GM12892 (cell line): ENCODE measurements at regions not wholly inside any gene's neighbourhood (a gene's known extent, or its start where the extent isn't known, plus 50 kb on each side); places are given as distances from the start of the nearest gene placed in this dataset.
"Not testable (repeated sequence)": the region's sequence is repeated elsewhere in the genome, so short reads cannot be mapped to it uniquely, and the experiment has no call there.

ENCODE experiments used
- DNase-seq: peaks from one replicate; pipeline ENCODE4 v3.0.0; 2011; ENCODE audit not compliant: insufficient read length
- FAIRE-seq: peaks from 2 replicates; lab custom pipeline; 2011; peaks lifted over from hg19 to GRCh38; lab: Jason Lieb, UNC
- POLR2A ChIP-seq: IDR thresholded peaks from 2 replicates; pipeline ENCODE4 v1.6.1; 2011; ENCODE audit warnings: low read depth, low read length, control low read depth
- POLR2AphosphoS5 ChIP-seq: IDR thresholded peaks from 2 replicates; pipeline ENCODE4 v1.6.1; 2011; ENCODE audit warnings: low read depth, low read length, control low read depth
- TAF1 ChIP-seq: IDR thresholded peaks from 2 replicates; pipeline ENCODE4 v1.6.1; 2011; ENCODE audit warnings: low read depth, mild to moderate bottlenecking, control low read depth, low read length, borderline replicate concordance

GRCh38 chr13:65275838-65276630 is 1954.1 kb downstream of the PCDH9 start:
- FAIRE-seq (no peak), DNase-seq (no peak)
- TF ChIP-seq TAF1 (no peak), POLR2AphosphoS5 (no peak), POLR2A (no peak)

GRCh38 chr13:65275108-65275507 is 1955.0 kb downstream of the PCDH9 start:
- TF ChIP-seq TAF1 (no peak), POLR2A (no peak), POLR2AphosphoS5 (no peak)
- FAIRE-seq = no peak
- DNase-seq = no peak

DNA sequence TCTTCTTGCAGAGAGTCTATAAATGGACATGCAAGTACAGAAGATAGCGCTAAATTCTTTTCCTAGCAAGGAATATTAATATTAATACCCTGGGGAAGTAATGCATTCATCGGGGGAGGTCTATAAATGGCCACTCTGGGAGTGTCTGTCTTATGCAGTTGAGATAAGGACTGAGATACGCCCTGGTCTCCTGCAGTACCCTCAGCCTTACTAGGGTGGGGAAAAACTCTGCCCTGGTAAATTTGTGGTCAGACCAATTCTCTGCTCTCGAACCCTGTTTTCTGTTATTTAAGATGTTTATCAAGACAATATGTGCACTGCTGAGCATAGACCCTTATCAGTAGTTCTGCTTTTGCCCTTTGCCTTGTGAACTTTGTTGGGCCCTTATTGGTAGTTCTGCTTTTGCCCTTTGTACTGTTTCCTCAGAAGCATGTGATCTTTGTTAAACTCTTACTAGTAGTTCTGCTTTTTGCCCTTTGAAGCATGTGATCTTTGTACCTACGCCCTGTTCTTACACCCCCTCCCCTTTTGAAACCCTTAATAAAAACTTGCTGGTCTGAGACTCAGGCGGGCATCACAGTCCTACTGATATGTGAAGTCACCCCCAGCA is 1956.2 kb downstream of the PCDH9 start:
- DNase-seq, FAIRE-seq: not testable (repeated sequence)

GRCh38 chr13:65268009-65268408 is 1962.1 kb downstream of the PCDH9 start:
- TF ChIP-seq POLR2AphosphoS5 = no peak
- no peak for TF ChIP-seq TAF1
- no peak for FAIRE-seq
- DNase-seq = no peak

DNA sequence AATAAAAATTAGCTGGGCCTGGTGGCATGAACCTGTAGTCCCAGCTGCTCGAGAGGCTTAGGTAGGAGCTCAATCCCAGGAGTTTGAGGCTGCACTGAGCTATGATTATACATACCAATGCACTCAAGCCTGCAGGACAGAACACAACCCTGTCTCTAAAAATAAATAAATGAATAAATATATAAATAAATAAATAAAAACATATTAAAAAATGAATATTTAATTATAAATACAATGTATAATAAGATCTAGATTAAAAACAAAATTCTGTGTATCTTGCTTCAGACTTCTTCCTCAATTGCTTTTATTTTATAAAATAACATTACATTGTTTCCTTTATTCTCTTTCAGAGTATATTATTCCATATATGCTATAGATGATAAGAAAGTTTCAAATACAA is 1964.1 kb downstream of the PCDH9 start:
- FAIRE-seq (no peak), DNase-seq (no peak)
- no peak for TF ChIP-seq TAF1
- no peak for TF ChIP-seq POLR2A
- no peak for TF ChIP-seq POLR2AphosphoS5

DNA sequence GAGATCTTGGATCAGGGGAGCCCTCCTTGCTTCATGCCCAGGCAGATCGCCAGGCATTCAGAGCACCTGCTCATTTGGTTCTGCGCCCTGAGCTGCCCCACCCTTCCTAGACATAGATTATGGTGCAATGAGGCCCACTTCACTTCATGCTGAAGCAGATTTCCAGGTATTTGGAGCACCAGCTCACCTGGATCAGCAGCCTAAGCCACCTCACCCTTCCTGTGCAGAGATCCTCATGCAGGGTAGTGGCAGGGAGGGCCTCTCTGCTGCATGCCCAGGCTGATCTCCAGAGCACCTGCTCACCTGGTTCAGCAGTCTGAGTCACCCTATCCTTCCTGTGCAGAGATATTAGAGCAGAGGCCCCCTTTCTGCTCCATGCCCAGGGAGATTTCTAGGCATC is 1966.1 kb downstream of the PCDH9 start:
- no peak for TF ChIP-seq POLR2A
- no peak for TF ChIP-seq TAF1
- TF ChIP-seq POLR2AphosphoS5 = no peak
- DNase-seq (no peak), FAIRE-seq (no peak)

DNA sequence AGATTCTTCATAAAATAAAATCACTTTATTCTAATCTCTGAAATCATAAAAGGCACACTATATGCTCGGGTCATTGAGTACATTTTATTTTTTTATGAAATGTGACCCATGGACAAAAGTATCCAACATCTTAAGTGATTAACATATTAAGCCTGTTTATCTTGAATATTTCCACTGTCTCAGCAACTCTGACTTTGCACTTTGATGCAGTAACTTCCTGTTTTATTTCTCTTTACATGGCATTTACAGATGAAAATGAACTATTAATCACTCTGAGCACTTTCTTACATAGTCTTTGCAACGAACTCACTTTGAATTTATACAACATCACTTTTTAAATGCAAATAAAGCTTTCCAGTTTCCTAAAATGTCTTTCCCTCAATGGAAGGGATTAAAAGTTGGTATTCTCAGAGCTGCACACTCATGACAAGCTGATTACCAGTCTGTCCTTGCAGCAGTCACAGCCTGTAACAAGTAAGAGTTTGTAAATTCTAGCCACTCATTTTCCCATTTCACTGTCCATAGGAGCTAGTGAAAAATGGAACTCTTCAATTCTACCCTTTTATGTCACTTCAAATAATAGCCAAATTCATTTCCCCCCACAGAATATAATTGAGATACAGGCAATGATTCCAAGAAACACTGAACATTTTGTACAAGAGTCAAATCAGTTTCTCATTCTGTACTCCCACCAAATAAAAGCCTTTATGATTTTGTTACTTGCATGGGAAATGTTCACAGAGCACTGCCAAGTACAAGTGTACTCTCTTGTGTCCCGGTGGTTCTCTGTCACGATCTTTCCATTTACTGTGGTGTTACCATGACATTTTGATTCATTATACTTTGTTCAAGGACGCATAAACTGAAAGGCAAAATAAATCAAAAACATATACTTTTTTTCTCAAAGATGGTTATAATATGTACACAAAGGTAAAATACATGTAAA is 1968.9 kb downstream of the PCDH9 start:
- no peak for TF ChIP-seq POLR2AphosphoS5
- no peak for TF ChIP-seq POLR2A
- no peak for TF ChIP-seq TAF1
- no peak for FAIRE-seq
- no peak for DNase-seq

- FAIRE-seq (no peak), DNase-seq (no peak)
- TF ChIP-seq TAF1 (no peak), POLR2A (no peak), POLR2AphosphoS5 (no peak)
Measured at GRCh38 chr13:65240773-65241172, 1989.4 kb downstream of the PCDH9 start.

DNA sequence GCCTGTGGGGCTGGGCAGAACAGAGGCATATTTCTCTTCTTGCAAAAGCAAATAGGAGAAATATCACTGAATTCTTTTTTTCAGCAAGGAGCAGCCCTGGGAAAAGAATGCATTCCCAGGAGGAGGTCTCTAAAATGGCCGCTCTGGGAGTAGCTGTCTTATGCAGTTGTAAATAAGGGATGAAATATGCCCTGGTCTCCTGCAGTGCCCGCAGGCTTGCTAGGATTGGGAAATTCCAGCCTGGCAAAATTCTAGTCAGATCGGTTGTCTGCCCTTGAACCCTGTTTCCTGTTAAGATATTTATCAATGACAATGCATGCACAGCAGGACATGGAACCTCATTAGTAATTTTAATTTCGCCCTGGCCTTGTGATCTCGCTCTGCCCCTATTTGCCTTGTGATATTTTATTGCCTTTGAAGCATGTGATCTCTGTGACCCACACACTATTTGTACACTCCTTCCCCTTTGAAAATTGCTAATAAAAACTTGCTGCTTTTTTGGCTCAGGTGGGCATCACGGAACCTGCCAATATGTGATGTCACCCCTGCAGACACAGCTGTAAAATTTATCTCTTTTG is 1993.2 kb downstream of the PCDH9 start:
- no peak for TF ChIP-seq POLR2AphosphoS5
- no peak for TF ChIP-seq TAF1
- no peak for TF ChIP-seq POLR2A
- DNase-seq (no peak), FAIRE-seq (no peak)

GRCh38 chr13:65217471-65217995 is 2012.6 kb downstream of the PCDH9 start:
- FAIRE-seq (no peak), DNase-seq (no peak)
- TF ChIP-seq POLR2A = no peak
- TF ChIP-seq POLR2AphosphoS5 = no peak
- no peak for TF ChIP-seq TAF1

GRCh38 chr13:65202845-65203244 is 2027.3 kb downstream of the PCDH9 start:
- not testable (repeated sequence) for FAIRE-seq, DNase-seq

DNA sequence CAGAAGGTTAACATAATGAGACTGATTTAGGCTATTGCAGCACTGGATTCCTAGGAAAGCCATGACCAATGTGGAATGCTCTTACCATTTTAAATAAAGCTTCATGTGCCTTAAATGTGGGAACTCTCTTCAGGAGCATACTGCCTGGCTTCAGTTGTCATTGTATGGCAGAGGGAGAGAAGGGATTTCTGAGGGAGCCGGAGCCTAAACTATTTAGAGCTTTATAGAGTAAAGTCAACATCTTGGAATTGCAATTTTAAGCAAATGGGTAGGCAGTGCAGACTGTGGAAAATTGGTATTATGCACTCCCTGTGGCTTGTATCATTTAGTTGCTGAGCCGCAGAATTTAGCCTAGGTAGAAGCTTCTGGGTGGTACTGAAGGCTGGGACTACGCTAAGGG is 2041.4 kb downstream of the PCDH9 start:
- DNase-seq = no peak
- FAIRE-seq = no peak
- TF ChIP-seq POLR2A (no peak), TAF1 (no peak), POLR2AphosphoS5 (no peak)
